Pons (tissue), 1 donor: ENCODE measurements at regions not wholly inside any gene's neighbourhood (a gene's known extent, or its start where the extent isn't known, plus 50 kb on each side); places are given as distances from the start of the nearest gene placed in this dataset.
A peak's percentile ranks its signal among the peaks of the same experiment; 100 is the strongest.

Experiments
- DNase-seq: peaks from one replicate; pipeline ENCODE4 v3.0.0-alpha.2; 2016; ENCODE audit warnings: low spot score

DNA sequence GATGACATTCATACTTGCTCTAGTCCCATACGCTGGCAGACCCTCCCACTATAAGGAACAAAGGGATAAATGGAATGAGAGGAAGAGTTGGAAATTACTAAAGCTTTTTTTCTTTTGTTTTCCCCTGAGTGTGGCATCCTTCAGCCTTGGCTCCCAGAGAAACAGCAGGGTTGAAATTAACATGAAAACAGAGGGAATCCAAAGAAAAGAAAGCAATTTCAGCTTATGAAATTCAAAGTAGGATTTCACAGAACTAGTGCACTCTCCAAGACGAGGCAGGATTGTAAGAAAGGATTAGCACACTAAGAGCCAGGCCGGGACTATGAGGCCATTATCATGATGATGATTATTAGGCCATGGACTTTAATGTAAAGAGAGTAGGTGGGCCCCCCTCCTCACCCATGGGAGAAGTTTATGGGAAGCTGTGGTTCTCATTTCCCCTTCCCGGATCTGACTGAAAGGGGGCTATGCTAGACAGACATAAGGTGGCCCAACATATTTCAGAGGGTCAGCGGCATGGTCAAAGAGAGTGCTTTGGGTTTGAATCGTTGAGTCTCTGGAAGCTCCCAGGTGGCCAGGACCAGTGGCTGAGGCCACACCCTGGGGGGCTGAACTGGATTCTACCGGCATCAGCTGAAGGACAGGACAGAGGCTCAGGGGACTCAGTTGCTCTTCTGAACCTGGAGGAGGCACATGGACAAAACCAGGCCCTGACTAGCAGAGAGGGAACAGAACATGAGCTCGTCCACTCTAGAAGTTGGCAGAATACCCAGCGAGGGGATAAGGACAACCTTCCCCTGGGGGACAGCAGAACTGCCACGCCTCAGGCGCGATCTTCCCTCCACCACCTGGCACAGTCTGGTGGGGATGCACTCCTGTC is 100.1 kb upstream of the ARL4C start:
- DNase-seq = no peak

DNA sequence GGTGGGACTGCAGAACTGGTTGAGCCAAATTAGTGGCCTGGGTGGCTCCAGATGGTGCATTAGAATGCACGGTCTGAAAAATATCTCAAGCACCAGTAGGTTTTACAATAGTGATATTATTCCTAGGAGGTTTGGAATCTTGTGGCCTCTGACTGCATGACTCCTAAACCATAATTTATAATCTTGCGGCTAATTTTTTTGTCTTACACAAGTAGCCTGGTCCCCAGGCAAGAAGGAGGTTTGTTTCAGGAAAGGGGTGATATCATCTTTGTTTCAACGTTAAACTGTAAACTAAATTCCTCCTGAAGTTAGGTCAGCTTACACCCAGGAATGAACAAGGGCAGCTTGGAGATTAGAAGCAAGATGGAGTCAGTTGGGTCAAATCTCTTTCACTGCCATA is 98.9 kb upstream of the ARL4C start:
- DNase-seq = no peak

DNA sequence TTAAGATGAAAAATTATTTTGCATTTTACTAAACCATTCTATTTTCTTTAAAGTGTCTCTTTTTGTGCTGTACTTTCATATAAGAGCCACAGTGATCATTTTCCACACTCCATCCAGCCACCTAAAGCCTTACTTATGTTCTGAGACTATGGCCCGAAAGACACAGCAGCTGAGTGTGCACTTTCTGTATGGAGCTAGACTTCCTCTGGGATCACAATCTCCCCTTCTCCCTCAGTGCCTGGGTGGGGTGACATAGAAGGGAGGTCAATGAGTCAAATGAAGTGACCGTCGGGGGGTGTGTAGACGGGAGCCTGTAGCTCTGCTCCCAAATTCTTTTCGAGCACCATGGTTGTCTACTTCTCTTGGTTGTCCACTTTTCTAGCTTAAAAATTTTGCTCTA is 97.8 kb upstream of the ARL4C start:
- no peak for DNase-seq

DNA sequence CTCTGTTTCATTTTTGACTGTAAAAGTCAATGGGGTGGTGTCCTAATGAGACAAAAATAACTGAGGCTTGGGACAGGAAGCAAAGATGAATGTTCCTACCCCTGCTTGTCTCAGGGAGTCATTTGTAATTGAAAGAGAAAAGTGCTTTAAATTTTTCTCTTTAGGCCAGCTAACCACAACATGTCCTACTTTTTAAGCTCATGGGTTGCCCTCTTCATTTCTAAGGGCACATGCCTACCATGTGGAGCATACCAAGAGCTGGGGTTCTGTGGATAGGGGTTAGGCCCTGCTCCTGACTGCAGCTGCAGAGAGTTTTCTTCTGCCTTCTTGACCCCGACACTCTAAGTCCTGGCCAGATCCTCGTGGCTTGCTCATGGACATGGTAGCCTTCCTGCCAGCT is 96.8 kb upstream of the ARL4C start:
- no peak for DNase-seq

DNA sequence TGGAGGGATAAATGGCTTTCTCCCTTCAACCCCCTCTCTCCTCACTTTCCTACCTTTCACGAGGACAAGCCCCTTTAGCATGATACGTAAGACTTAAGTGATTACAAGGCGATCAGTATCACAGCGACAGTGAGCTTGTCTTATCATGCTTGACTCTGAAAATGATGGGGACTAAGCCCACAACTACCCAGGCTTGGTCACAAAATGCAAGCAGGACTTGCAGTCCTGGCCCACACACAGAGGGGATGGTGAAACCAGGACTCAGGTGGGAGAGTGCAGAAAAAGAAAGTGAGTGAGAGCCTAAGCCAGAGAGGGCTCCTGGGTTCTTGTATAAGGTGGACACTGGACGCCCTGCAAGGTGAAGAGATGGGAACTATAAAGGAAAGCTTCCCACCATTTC is 95.7 kb upstream of the ARL4C start:
- no peak for DNase-seq

DNA sequence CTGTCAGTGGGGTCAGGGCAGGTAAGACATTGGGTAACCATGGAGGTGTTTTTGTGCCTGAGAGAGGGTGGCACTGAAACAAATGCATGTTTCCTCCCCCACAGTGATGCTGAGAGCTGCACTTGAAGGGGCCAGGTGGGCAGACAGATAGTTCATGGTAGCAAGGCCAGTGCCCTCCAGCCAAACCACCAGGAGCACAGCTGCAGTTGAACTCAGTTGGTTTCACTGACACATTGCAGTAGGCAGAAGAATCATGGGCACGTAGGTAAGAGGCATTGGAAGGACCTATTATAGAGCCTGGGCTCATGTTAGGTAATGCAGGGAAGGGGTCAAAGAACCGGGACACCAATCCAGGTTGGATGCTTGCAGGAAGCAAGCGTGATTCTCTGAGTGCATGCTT is 93.2 kb upstream of the ARL4C start:
- no peak for DNase-seq

DNA sequence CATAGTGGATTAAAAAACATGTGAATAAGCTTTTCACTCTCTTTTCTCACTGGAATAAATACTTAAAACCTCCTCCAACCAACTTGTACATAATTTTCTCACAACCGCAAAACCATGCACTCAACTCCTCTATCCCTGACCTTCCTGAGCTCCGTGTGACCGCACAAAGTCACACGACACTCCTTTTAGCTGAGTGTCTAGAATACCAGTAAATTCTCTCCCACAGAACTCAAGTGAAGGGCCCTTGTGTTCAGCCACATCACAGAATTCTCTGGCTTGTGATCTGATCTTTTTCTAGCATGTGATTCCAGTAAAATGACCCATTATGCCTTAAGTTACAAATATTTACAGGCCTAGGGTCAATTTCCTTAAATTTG is 91.2 kb upstream of the ARL4C start:
- no peak for DNase-seq

DNA sequence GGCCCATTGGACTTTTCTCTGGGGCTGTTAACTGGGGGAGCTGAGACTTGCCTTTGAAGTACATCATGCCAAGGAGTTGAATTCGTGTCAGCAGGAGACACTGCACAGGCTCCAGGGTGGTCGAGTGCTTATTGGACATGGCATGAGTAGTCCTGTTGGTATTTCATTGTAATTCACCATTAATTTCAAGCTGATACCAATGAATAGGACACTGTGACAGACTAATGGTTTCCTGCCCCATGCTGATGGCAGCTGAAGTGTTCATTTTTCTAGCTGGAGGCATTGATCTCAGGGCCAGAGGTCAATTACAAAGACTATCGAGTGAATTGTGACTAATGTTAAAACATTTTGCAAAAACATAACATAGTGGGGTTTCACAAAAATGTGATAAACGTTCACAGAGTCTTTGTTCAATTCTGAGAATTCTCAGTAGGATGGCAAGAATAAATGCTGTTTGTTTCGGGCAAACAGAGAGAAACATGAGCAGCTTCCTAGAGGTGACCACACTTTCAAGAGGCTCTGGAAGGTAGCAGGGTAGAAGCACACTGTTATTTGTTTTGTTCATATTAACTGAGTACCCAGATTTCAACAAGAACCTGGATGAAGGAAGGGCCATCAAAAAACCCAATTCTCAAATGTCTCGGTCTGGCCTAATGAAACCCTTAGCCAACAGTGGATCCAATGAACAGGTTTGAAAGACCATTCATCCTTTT is 90.6 kb upstream of the ARL4C start:
- DNase-seq = no peak

DNA sequence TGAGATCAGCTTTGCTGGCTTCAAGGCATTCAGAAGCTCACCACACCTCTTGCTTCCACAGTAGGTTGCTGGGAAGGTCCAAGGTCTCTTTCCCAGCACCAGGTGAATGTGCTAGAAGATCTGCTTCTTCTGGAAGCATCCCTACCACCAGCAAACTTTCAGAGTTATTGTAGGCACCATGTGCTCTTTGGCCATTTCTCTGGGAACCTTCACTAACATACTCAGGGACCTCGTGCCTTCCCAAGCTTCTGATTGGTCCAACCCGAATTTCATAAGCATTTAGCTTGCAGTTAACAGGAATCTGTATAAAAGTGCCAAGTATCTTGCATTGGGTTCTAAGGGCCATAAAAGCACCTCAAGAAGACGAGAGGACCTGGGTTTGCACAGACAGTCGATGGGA is 86.5 kb upstream of the ARL4C start:
- no peak for DNase-seq

DNA sequence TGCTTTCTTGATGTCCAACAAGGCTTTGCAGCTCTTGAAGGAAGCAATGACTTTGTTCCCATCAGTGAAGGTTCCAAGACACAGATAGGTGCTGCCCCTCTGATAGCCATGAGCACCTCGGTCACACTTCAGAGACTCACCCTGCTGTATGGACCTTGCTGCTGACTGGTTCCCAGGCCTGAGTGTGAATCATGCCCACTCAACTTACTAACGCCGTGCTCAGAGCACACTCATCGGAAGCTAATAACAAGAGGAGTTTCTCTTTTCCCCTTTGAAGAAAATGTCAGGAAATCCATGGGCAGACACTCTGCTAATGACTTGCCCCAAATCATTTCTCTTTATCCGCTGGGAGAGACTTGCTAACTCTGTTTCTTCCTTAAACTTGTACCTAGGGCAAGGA is 83.8 kb upstream of the ARL4C start:
- no peak for DNase-seq

DNA sequence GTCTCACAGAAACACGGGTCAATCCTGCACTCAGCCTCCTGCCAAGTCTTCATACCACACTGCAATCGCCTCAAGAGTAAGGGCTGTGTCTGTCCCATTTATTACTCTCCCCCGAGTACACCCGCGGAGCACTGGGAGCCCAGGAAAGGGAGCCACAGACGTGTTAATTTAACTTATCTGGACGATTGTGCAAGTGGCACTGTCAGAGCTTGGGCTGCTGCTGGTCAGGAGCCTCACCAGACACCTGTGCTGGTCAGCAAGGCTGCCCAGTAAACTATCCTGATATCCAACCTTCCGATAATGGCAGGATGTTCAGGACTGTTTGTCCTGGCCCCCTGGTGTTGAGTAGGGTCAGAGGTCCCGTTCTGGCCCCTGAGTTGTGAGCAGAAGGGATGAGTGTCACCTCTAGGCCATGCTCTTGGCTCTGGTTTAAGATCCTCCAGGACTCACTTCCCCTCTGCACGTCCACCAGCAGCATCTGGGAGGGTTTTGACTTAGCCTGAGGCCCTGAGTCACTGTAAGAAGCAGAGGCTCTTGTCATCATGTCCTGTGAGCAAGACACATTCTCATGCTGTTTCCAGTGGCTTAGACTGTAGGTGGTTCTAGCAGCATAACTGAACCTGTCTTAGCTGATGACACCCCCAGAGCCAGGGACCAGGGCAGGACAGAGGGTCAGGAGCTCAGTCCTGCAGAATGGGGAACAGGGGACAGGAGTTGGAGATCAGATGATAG is 82.5 kb upstream of the ARL4C start:
- no peak for DNase-seq

DNA sequence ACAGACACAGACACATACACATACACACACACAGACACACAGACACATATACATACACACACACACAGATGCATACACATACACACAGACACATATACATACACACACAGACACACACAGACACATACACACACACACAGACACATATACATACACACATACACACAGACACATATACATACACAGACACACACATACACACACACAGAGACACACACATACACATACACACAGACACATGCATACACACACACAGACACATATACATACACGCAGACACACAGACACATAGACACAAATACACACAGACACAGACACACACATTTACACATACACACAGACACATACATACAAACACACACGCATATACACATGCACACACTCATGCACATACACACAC is 81.5 kb upstream of the ARL4C start:
- no peak for DNase-seq

DNA sequence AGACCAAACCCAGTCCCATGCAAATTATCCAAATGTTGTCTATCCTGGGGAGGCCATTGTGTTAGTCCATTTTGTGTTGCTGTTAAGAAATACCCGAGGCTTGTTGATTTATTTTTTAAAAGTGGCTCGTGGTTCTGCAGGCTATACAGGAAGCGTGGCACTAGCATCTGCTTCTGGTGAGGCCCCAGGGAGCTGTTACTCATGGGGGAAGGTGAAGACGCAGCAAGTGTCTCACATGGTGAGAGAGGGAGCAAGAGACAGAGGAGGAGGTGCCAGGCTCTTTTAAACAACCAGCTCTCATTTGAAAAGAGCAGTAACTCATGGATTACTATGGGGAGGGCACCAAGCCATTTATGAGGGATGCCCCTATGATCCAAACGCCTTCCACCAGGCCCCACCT is 80.3 kb upstream of the ARL4C start:
- no peak for DNase-seq

DNA sequence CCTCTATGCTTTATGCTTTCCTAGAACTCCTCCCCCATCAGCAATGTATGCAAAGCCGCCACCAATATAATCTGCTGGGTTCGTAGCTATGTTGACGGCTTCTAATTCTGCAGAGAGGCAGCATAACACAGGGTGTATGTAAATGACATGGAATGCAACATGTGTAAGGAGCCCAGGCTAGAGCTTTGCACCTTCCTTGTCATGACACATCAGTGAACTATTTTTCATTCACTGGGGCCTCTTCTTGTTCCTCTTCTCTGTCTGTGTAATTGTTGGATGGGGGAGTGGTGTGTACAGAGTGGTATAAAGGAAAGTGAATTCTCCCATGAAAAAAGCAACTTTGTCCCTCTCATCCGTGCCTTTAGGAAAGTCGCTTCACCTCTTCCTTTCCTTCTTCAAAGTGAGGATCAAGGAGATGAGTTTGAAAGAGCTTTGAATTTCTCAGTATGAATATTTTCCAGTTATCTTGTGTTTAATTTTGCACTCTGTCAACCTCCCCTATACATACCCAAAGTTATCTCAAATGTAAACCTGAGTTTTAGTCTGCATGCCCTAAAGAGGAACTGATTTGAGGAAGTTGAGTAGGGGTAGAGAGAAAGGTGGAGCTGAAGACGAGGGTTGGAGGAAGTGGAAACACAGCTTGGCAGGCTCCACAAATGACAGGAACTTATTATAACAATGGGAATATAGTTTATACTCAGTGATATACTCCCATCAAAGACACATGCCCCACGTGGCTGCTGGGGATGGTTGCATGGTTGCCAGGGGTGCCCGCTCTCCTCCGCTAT is 74.9 kb upstream of the ARL4C start:
- peak; percentile 59 for DNase-seq

DNA sequence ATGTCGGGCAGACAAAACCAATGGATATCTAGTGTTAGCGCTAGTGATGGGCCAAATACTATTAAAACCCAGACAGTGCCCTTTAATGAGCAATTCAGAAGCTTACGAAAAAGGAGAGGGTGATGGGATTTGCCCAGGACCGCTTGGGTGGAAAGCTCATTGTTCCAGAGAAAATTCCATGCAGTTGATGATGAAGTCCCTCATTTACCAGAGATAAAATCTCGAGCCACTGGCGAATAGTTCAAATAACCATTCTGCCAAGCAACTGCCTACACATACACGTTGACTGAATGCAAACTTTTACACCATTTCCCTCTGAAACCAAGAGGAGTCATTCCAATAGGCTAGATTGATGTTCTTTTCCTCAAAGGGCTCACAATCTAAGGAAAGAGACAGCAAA is 73.6 kb upstream of the ARL4C start:
- DNase-seq = no peak

DNA sequence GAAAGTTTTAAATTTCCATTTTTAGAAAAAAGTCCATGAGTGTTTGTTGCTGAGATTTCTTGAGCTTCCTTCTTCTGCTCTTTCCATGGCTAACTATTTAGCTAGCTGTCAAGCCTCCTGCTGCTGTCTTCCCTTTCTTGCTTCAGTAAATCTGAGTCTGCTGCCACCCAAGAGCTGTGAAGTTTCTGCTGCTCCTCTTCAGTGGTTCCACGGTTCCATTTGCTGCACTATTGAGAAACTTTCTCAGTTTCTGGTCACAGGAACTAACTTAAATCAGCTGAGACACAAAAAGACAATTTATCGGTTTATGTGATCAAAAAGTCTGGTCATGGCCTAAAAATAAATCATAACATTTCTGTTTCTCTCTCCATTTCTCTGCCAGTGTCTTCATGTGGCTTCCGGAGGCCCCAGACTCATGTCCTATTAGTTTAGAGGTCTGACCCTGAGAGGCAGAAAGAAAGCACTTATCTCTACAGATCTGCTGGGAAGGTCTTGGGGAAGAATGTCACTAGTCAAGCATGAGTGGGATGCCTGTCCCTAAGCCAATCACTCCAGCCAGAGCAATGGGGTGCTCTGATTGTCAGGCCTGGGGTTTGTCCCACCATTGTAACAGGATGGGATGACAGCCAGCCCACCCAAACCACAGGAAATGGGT is 73.0 kb upstream of the ARL4C start:
- no peak for DNase-seq

DNA sequence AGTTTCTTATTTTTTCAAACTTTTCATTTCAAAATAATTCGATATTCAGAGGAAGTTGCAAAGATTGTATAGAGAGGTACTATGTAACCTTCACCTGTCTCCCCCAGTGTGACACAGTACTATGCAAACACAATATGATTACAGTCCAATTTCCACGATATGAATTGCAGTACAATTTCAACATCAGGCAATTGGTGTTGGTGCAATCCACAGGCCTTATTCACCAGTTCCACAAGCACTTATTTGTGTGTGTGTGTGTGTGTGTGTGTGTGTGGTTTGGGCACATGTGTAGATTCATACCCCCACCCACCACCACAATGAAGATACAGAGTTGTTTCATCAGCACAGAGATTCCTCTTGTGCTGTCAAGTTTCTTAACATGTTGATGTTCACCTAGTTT is 69.7 kb upstream of the ARL4C start:
- DNase-seq = no peak

DNA sequence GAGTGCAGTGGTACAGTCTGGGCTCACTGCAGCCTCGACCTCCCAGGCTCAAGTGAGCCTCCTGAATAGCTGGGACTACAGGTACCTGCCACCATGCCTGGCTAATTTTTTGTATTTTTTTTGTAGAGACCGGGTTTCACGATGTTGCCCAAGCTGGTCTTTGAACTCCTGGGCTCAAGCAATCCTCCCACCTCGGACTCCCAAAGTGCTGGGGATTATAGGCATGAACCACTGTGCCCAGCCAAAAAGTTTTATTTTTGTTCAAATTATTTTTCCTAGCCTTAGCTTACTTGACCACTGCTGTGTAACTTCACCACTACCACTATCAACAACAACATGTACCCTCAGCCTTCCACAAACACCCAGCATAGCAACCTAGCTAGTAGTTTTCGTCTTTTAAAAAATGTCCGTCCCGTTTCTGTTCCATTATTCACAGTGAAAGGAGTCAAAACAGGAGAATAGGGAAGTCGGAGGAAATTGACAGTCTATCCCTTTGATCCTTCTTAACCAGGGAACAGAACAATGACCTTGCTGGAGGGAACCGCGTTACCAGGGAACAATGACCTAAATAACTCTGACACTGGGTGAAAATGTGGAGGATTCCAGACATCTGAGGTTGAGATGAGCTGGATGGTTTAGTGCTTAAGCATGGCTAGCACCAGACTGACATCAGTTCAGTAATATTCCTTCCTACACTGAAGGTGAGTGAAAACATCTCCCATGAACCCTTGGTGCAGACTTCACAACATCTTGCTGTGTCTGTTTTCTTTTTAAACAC is 69.2 kb upstream of the ARL4C start:
- no peak for DNase-seq

DNA sequence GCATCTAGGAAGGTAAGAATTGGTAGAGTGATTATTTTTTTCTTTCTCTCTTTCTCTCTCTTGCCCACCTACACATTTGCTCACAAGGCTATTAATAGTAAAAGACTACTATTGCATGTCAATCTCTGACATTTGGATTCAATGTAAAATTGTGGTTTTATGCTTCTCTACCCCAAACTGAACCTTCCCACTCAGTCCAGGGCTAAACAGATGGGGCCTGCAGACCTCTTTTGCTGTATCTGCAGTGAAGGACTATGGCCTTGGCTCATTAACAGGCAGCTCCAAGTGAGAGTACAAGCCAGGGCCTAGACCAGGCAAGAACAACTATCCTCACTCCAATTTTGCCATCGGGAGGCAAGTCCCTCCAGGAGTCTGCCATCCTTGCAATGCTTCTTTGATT is 68.3 kb upstream of the ARL4C start:
- no peak for DNase-seq

DNA sequence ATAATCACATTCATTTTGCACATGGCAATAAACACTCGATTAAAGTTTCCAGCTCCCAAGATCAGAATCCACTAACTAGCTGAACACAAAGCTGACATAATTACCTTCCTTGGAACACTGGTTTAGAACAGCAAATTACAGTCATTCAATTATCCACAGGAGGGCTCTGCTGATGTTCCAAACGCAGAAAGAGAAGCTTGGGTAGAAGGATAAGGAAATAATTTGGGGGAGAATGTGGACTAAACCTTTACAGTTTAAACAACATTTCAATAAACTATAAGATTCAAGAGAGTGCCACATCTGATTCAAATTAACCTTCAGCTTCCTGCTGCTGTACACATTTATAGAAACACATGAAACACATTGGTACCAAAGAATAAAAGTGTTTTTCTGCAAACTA is 67.8 kb upstream of the ARL4C start:
- peak; percentile 39 for DNase-seq

DNA sequence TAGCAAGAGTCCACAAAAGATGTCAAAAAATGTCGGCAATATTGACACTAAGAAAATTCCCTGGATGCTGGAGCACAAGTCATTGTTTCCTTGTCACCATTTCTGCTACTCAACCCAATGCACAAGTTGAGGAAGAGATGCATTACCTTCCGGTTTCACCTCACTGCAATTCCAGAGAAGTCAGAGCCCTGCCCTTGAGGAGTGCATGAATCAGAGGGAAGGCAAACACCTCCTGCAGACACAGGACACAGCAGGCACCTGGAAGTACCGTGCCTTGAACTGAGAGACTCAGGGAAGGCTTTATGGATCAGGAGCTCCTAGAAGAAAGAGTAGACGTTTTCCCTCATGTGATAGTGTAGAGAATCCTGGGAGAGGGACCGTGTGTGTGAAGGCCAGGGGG is 62.7 kb upstream of the ARL4C start:
- DNase-seq = no peak
